ENCODE measurements at regions not wholly inside any gene's neighbourhood (a gene's known extent, or its start where the extent isn't known, plus 50 kb on each side); places are given as distances from the start of the nearest gene placed in this dataset.

DNA sequence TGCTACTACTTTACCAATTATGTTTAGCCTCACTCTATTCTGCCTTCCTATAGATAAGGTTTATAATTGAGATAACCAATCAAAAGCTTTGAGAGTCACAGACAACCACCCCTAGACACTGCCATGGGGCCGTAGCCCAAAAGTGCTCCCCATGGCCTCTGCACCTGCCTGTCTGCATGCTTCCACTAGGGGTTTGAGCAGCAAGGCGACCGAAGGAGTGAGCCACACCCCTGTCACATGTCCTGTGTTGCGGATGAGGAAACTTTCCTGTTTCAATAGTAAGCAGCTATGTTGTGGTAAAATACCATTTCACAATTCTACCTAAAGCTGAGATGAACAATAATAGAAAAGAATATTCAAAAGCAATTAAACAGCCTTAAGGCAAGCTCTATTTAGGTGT is 856.0 kb upstream of the FRG1 start:
- H3K36me3 ChIP-seq: no peaks in the 10 kb centered on the region
- intact Hi-C loops (cut with DNase I): no loop called here
- H3K27ac ChIP-seq: no peak overlapping the region
- no peak for DNase-seq (ENCODE audit: extremely low spot score in 2 of 2)
- no peaks in the 10 kb centered on the region for H3K9me3 ChIP-seq
- no peaks in the 10 kb centered on the region for H3K4me1 ChIP-seq
- TF ChIP-seq POLR2A (IDR thresholded peaks at IDR 0.05): no peak
- TF ChIP-seq, protein P1, sequence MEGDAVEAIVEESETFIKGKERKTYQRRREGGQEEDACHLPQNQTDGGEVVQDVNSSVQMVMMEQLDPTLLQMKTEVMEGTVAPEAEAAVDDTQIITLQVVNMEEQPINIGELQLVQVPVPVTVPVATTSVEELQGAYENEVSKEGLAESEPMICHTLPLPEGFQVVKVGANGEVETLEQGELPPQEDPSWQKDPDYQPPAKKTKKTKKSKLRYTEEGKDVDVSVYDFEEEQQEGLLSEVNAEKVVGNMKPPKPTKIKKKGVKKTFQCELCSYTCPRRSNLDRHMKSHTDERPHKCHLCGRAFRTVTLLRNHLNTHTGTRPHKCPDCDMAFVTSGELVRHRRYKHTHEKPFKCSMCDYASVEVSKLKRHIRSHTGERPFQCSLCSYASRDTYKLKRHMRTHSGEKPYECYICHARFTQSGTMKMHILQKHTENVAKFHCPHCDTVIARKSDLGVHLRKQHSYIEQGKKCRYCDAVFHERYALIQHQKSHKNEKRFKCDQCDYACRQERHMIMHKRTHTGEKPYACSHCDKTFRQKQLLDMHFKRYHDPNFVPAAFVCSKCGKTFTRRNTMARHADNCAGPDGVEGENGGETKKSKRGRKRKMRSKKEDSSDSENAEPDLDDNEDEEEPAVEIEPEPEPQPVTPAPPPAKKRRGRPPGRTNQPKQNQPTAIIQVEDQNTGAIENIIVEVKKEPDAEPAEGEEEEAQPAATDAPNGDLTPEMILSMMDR (IDR thresholded peaks at IDR 0.05): no peak
- H3K27me3 ChIP-seq: no peaks in the 10 kb centered on the region
- H3K4me3 ChIP-seq: no peak overlapping the region

DNA sequence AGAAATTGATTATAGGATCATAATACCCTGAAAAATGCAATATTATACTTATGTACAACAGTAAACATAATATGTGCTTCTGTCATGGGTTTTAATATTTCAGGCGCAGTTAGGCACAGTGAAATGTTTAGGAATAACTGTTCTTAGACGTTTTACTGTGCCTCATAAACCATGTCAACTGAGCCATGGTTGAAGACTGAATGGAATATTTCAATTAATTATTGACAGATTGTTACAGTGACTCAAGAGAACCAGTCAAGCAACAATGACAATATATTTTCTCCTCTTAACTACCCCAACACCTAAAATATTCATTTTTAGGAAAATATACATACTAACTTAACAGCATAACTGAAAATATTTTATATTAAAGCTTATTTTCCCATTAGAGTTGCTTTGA is 852.7 kb upstream of the FRG1 start:
- no peaks in the 10 kb centered on the region for H3K9me3 ChIP-seq
- no peaks in the 10 kb centered on the region for H3K36me3 ChIP-seq
- no peak overlapping the region for H3K4me3 ChIP-seq
- H3K27me3 ChIP-seq: no peaks in the 10 kb centered on the region
- DNase-seq (ENCODE audit: extremely low spot score in 2 of 2): no peak
- TF ChIP-seq POLR2A (IDR thresholded peaks at IDR 0.05) (no peak), POLR2AphosphoS5 (IDR thresholded peaks at IDR 0.05; ENCODE audit: insufficient read depth in 1 of 2, low read depth in 1 of 2) (no peak)
- TF ChIP-seq, protein P1 (IDR thresholded peaks at IDR 0.05): no peak
- no peak overlapping the region for H3K27ac ChIP-seq
- intact Hi-C loops (cut with DNase I): no loop called here
- H3K4me1 ChIP-seq: no peaks in the 10 kb centered on the region

DNA sequence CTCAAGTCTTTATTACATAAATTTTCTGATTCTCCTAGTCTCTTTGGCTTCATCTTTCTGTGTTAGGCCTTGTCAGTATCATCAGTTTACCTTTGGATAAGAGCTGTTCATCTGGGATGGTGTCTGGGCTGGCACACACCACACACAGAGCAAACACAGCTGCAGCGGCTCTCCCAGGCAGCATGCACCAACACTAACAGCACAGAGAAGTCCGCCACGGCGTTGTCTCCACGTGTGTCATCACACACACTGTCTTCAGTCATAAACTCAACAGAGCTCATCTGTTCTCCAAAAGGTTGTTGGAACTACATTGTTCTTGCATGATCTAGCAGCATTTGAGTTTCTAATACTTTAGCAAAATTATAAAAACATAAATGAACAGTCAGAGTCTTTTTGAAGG is 851.9 kb upstream of the FRG1 start:
- TF ChIP-seq, protein P1 (IDR thresholded peaks at IDR 0.05): no peak
- TF ChIP-seq POLR2A (IDR thresholded peaks at IDR 0.05): no peak
- no peak for TF ChIP-seq POLR2AphosphoS5 (IDR thresholded peaks at IDR 0.05; ENCODE audit: insufficient read depth in 1 of 2, low read depth in 1 of 2)
- no peaks in the 10 kb centered on the region for H3K27me3 ChIP-seq

DNA sequence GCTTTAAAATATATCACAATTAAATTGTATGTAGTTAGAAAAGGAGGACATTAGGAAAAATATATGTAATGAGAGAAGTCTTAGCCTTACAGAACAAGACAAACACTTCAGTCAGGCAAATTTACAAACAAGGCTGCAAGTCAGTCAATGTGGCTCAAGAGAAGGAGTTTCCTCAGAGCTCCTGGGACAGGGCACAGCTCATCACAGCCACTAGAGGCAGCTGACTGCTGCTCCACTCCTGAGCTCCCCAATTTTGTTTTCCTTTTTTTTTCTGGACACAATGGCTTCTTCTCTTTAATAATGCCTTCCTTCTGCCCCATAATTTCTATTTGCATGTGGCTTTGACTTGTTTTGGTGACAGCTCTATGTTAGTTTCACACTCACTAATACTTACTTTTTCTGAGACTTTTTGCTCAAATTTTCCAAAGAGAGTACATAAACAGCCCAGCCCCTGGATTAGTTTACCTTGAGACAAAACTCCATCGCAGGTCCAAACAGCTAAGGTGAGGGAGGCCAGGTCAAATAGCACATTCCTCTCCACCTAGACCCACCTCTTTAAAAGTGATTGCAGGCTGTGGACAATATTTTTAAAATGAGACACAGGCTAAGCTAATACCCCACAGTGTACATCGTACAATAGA is 850.4 kb upstream of the FRG1 start:
- H3K4me3 ChIP-seq: no peak overlapping the region
- TF ChIP-seq POLR2A (IDR thresholded peaks at IDR 0.05) (no peak), POLR2AphosphoS5 (IDR thresholded peaks at IDR 0.05; ENCODE audit: insufficient read depth in 1 of 2, low read depth in 1 of 2) (no peak)
- TF ChIP-seq, protein P1 (IDR thresholded peaks at IDR 0.05): no peak

More for the DNA sequence above, 851.9 kb upstream of the FRG1 start:
- Histone ChIP-seq H3K9me3 (no peaks in the 10 kb centered on the region), H3K27ac (no peak overlapping the region), H3K36me3 (no peaks in the 10 kb centered on the region), H3K4me1 (no peaks in the 10 kb centered on the region), H3K4me3 (no peak overlapping the region)
- intact Hi-C loops (cut with DNase I): no loop called here
- DNase-seq (ENCODE audit: extremely low spot score in 2 of 2): no peak

DNA sequence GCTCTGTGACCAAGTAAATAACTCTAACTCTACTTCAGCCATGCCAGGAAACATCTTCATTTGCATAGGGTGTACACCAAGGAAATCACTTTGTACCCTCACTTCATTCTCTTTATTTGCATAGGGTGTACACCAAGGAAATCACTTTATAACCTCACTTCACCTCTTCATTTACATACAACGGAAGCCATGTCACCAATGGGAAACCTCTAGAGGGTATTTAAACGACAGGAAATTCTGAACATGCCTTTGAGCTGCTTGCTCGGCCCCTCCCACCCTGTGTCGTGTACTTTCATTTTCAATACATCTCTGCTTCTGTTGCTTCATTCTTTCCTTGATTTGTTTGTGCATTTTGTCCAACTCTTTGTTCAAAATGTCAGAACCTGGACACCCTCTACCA is 848.1 kb upstream of the FRG1 start:
- TF ChIP-seq POLR2A (IDR thresholded peaks at IDR 0.05) (no peak), POLR2AphosphoS5 (IDR thresholded peaks at IDR 0.05; ENCODE audit: insufficient read depth in 1 of 2, low read depth in 1 of 2) (no peak)
- TF ChIP-seq, protein P1 (IDR thresholded peaks at IDR 0.05): no peak
- H3K9me3 ChIP-seq: no peaks in the 10 kb centered on the region
- H3K4me3 ChIP-seq: no peak overlapping the region
- H3K4me1 ChIP-seq: no peaks in the 10 kb centered on the region
- DNase-seq (ENCODE audit: extremely low spot score in 2 of 2): no peak
- intact Hi-C loops (cut with DNase I): no loop called here
- H3K27ac ChIP-seq: no peak overlapping the region
- H3K36me3 ChIP-seq: no peaks in the 10 kb centered on the region
- H3K27me3 ChIP-seq: no peaks in the 10 kb centered on the region

More for the DNA sequence above, 850.4 kb upstream of the FRG1 start:
- no peaks in the 10 kb centered on the region for H3K36me3 ChIP-seq
- H3K27me3 ChIP-seq: no peaks in the 10 kb centered on the region
- DNase-seq (ENCODE audit: extremely low spot score in 2 of 2): no peak
- H3K9me3 ChIP-seq: no peaks in the 10 kb centered on the region
- H3K4me1 ChIP-seq: no peaks in the 10 kb centered on the region
- intact Hi-C loops (cut with DNase I): no loop called here
- no peak overlapping the region for H3K27ac ChIP-seq
